GM18511 (cell line): ENCODE measurements at regions not wholly inside any gene's neighbourhood (a gene's known extent, or its start where the extent isn't known, plus 50 kb on each side); places are given as distances from the start of the nearest gene placed in this dataset.

Experiments
- ATAC-seq: cut with Tn5 transposase; IDR thresholded peaks from one replicate; pipeline ENCODE4 v1.9.1; 2021; ENCODE audit warnings: mild to moderate bottlenecking, moderate library complexity; ENCODE audit not compliant: unreplicated experiment

- no peak for ATAC-seq
Measured at GRCh38 chr2:21602789-21603188, 479.0 kb downstream of the TDRD15 start.

DNA sequence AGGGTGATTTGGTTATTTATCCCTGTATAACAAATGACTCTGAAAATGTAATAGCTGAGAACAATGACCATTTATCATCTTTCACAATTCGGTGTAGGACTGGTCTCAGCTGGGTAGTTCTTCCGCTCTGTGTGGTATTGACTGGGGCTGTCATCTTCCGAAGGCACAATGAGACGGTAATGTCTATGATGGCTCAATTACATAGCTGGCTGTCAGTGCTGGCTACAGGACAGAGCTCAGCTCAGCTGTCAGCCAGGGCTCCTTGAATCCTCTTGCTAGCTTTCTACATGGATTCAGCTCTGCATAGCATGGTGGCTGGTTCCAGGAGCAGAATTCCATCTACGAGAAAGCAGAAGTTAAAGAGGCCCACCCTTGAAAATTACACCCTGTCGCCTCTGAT lies 483.8 kb downstream of the TDRD15 start:
- no peak for ATAC-seq

- ATAC-seq = no peak
Measured at GRCh38 chr2:21610304-21610703, 486.5 kb downstream of the TDRD15 start.

DNA sequence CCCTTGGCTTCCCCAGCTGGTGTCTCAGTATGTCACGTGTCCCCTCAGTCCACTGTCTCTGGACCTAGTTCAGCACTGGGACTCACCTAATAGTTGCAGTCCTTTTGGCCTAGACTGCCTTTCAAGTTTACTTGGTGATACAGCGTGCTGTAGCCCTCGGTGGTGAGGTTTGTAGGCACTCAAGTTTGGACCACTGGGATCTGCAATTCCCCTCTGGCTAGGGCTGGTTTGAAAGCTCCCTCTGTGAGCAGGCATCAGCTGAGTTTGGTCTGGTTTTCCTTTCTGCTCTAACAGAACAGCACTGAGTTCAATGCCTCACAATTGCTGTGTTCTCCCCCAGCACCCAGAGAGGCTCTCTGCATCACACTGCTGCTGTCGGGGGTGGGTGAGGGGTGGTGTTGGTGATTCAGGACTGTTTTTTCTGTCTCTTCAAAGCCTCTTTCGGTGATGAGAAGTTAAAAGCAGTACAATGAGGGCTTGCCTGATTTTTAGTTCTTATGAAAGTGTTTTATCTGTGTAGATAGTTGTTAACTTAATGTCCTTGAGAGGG lies 494.2 kb downstream of the TDRD15 start:
- no peak for ATAC-seq

- no peak for ATAC-seq
Measured at GRCh38 chr2:21620771-21621170, 497.0 kb downstream of the TDRD15 start.

GRCh38 chr2:21627938-21628337 lies 504.2 kb downstream of the TDRD15 start:
- no peak for ATAC-seq

- ATAC-seq = no peak
Measured at GRCh38 chr2:21633015-21633414, 509.2 kb downstream of the TDRD15 start.

- ATAC-seq = no peak
Measured at GRCh38 chr2:21633466-21633865, 509.7 kb downstream of the TDRD15 start.

GRCh38 chr2:21633911-21634310 lies 510.1 kb downstream of the TDRD15 start:
- ATAC-seq = no peak

DNA sequence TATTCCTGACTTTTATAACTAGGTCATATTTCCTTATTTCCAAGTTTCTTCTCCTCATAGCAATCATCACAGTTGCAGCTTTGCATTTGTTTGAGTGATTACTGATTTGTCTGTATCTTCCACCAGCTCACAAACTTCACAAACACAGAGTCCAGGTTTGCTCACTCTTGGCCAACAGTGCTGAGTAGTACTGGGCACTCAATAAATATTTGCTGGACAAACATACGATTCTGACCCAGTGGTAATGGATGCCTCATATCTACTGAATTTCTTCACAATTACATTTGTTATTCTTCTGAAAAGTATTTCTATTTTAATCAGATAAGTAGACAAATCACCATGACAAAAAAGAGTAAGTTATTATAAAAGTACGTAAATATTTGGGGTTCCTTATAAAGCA lies 516.3 kb downstream of the TDRD15 start:
- ATAC-seq = no peak

GRCh38 chr2:21642647-21643046 lies 518.9 kb downstream of the TDRD15 start:
- ATAC-seq = no peak

GRCh38 chr2:21643180-21643579 lies 519.4 kb downstream of the TDRD15 start:
- ATAC-seq = no peak

- ATAC-seq = no peak
Measured at GRCh38 chr2:21644266-21644665, 520.5 kb downstream of the TDRD15 start.

DNA sequence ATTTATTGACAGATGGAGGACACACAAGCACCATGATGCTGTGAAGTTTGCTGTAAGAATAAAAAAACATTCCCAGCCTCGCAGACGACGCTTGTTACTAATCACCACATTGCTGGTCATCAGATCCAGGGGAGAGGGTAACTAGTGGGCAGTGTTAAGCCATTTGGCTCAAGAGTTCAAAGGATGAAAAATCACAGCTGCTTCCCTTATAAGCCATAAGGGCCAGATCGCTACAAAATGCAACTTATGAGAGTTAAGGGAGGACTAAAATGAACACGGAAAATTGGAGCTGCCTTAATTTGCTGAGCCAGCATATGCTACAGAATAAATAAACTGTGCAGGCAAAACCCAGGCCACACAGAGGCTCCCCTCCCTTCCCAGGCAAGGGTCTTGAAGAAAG lies 522.6 kb downstream of the TDRD15 start:
- no peak for ATAC-seq

DNA sequence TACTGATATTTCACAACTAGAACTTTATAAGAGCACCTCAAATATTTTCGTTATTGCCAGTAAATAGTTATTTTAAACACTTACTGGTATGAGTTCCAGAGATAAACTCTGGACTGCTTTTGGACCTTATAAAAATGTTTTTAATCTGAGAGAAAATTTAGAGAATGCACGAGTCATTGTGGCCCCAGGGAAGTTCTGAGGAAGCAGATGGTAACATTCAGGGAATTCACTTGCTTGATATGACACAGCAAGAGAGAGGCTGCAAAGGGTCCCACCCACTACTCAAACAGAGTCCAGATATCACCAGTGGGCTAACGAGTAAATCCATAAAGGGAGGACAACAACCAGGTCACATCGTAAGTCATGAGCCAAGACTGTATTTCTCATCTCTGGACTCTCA lies 526.8 kb downstream of the TDRD15 start:
- no peak for ATAC-seq

- ATAC-seq = no peak
Measured at GRCh38 chr2:21655136-21655535, 531.4 kb downstream of the TDRD15 start.

- ATAC-seq = no peak
Measured at GRCh38 chr2:21656330-21657075, 532.7 kb downstream of the TDRD15 start.

GRCh38 chr2:21657445-21657844 lies 533.7 kb downstream of the TDRD15 start:
- no peak for ATAC-seq

DNA sequence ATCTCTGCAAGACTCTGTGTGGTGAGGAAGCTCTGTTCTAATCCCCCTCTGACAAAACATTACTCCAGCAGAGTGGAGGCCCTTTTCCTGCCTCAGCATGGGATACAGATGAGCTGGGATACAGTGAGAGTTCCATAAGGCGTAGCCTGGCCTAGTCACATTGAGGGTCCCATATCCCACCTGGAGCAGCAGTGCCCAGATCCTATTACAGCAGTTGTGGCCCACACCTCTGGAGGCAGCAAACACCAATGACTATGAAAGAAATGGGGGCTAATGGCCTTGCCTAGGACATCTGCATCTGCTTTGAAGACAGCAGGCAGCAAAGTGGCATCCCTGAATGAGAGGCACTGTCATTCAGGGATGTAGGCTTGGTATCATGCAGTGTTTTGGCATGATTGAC lies 534.5 kb downstream of the TDRD15 start:
- no peak for ATAC-seq

- ATAC-seq = no peak
Measured at GRCh38 chr2:21658907-21659477, 535.2 kb downstream of the TDRD15 start.

- no peak for ATAC-seq
Measured at GRCh38 chr2:21664083-21664482, 540.3 kb downstream of the TDRD15 start.

DNA sequence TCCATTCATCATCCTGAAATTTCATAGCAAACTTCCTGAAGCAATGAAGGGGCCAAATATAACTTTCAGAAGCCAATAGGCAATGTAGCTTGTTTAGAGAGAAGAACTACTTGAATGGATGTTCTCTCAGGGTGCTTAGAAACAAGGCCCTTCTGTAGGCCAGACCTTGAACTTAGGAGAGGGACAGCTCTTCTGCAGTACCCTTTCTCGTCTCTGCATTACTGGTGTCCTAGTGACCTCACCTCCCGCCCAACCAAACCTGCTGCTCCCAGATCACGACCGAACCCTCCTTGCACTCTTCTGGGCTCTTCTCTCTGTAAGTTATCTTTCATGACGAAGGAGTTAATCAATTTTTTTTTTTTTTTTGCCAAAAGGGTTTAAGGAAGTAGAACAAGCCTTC lies 543.9 kb downstream of the TDRD15 start:
- no peak for ATAC-seq
